Right lobe of liver (tissue), 6 donors: ENCODE measurements at regions not wholly inside any gene's neighbourhood (a gene's known extent, or its start where the extent isn't known, plus 50 kb on each side); places are given as distances from the start of the nearest gene placed in this dataset.

Source experiments
- ATAC-seq, 4 donors: fragments of 200-7000 bp; cut with Tn5 transposase; one replicate each; pipeline ENCODE4 v1.9.1; 2020; ENCODE audit warnings: mild to moderate bottlenecking in 4 of 4, moderate library complexity in 4 of 4
- DNase-seq, 3 donors: peaks; one replicate each; pipeline ENCODE4 v3.0.0-alpha.2; 2020
- H3K27ac ChIP-seq, 3 donors: fragments of 200-600 bp; one replicate each; pipeline ENCODE4 v1.8.0; 2022
- H3K27me3 ChIP-seq, 2 donors: fragments of 200-600 bp; one replicate each; pipeline ENCODE4 v1.8.0; 2022
- H3K36me3 ChIP-seq, 4 donors: fragments of 200-600 bp; sonication (generic) in 1 of 4; one replicate each; pipeline versions ENCODE4 v1.5.1 to v1.8.0; 2017 to 2022; ENCODE audit warnings: control low read depth in 1 of 4
- H3K4me1 ChIP-seq, 4 donors: fragments of 200-600 bp; sonication (generic) in 1 of 4; one replicate each; pipeline versions ENCODE4 v1.5.1 to v1.8.0; 2017 to 2022; ENCODE audit warnings: control low read depth in 1 of 4
- H3K4me3 ChIP-seq, 3 donors: fragments of 200-600 bp; one replicate each; pipeline ENCODE4 v1.8.0; 2022
- H3K9me3 ChIP-seq, 4 donors: fragments of 200-600 bp; sonication (generic) in 1 of 4; one replicate each; pipeline versions ENCODE4 v1.5.1 to v1.8.0; 2017 to 2022; ENCODE audit warnings: control low read depth in 1 of 4
- POLR2A ChIP-seq: fragments of 450-650 bp; IDR thresholded peaks from one replicate; pipeline ENCODE4 v1.6.1; 2017; ENCODE audit warnings: antibody characterized with exemption, mild to moderate bottlenecking
- WGBS: methylation state at CpG from one replicate; pipeline ENCODE4 v1.1.6; 2018; ENCODE audit warnings: low coverage, low lambda C conversion rate; ENCODE audit not compliant: insufficient coverage; ENCODE audit errors: missing lambda C conversion rate; 5-methylcytosine and 5-hydroxymethylcytosine counted together
- intact Hi-C, 2 donors: fragments of 100-400 bp; cut with DNase I; formaldehyde crosslinking; loops; one replicate each; pipeline versions ENCODE4 v1.11.2 to v1.14.1; 2022
- TF ChIP-seq, protein P1 (sequence below), 4 donors: fragments of 200-600 bp in 3 of 4; fragments of 450-650 bp in 1 of 4; IDR thresholded peaks; one replicate each; pipeline versions ENCODE4 v1.5.1 to v1.8.0; 2016 to 2022; ENCODE audit warnings: antibody characterized with exemption in 4 of 4, mild to moderate bottlenecking in 2 of 4
- donor health status: DM: no; HTN: yes; CAD: no.
- donor health status: DM: no; HTN: no; CAD: no.
- donor health status: DM: no; HTN: no; CAD: no.
- donor health status: DM: no; HTN: yes; CAD: no.
- donor health status: DM: no; HTN: yes; CAD: no.

DNA sequence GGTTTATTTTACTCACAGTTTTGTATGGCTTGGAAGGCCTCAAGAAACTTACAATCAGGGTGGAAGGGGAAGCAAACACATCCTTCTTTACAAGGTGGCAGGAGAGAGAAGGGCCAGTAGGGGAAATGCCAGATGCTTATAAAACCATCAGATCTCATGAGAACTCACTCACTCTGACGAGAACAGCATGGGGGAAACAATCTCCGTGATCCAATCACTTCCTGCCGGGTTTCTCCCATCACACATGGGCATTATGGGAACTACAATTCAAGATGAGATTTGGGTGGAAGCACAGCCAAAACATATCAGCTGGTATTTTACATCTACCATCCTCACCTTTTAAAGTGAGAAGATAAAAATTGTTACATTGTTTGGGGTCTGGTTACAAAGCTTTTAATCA is 427.9 kb upstream of the CDH7 start:
- no peaks in the 10 kb centered on the region for H3K36me3 ChIP-seq
- no peaks in the 10 kb centered on the region for H3K9me3 ChIP-seq
- H3K4me1 ChIP-seq: no peaks in the 10 kb centered on the region
- ATAC-seq (no peak), DNase-seq (no peak)
- H3K4me3 ChIP-seq: no peak overlapping the region
- no peak for TF ChIP-seq POLR2A
- TF ChIP-seq, protein P1, sequence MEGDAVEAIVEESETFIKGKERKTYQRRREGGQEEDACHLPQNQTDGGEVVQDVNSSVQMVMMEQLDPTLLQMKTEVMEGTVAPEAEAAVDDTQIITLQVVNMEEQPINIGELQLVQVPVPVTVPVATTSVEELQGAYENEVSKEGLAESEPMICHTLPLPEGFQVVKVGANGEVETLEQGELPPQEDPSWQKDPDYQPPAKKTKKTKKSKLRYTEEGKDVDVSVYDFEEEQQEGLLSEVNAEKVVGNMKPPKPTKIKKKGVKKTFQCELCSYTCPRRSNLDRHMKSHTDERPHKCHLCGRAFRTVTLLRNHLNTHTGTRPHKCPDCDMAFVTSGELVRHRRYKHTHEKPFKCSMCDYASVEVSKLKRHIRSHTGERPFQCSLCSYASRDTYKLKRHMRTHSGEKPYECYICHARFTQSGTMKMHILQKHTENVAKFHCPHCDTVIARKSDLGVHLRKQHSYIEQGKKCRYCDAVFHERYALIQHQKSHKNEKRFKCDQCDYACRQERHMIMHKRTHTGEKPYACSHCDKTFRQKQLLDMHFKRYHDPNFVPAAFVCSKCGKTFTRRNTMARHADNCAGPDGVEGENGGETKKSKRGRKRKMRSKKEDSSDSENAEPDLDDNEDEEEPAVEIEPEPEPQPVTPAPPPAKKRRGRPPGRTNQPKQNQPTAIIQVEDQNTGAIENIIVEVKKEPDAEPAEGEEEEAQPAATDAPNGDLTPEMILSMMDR (IDR thresholded peaks at IDR 0.05): no peak
- no peak overlapping the region for H3K27ac ChIP-seq
- intact Hi-C loops: no loop called here
- H3K27me3 ChIP-seq: no peaks in the 10 kb centered on the region
- WGBS: 67% methylated on average over 1 of the region's 3 CpGs

DNA sequence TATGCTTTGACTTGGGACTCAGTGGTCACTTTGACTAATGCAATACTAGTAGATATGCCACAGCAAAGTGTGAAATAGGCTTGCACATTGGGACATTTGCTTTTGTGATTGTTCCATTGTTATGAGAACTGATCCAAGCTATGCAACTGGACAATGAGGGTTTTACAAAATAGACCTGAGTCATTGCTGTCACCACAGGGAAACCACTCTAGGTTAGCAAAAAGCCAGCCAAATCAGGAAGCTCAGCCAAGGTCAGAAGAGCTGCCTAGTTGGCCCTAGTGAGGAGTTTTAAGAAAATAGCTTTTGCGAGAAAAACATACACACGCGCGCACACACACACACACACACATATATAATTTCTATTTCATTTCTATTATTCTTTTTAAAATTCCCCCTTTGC is 452.4 kb upstream of the CDH7 start:
- ATAC-seq: no peak
- no peaks in the 10 kb centered on the region for H3K27me3 ChIP-seq
- intact Hi-C loops: no loop called here
- H3K27ac ChIP-seq: no peak overlapping the region
- no peak overlapping the region for H3K4me3 ChIP-seq
- 63% methylated on average over 4 of the region's 4 CpGs for WGBS
- TF ChIP-seq, protein P1 (IDR thresholded peaks at IDR 0.05): no peak
- TF ChIP-seq POLR2A: no peak
- no peaks in the 10 kb centered on the region for H3K9me3 ChIP-seq
- DNase-seq: no peak
- H3K4me1 ChIP-seq: no peaks in the 10 kb centered on the region
- H3K36me3 ChIP-seq: no peaks in the 10 kb centered on the region

DNA sequence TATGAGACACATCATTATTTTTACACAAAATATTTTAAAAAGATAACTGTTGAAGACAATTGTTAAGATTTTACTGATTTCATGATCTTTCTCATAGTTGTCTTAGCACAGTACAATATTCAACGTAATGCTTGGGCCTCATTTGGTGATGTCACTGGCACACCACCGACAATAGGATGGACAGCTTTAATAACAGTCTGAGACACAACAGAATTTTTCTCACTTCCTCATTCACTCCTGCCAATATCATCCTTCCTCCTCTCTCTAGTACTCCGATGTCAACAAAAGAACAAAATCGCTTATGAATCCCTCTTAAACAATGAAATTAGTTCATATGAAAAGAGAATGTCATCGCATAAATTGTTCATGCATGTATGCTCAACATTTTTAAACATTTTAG is 461.9 kb upstream of the CDH7 start:
- H3K4me3 ChIP-seq: no peak overlapping the region
- TF ChIP-seq, protein P1 (IDR thresholded peaks at IDR 0.05): no peak
- no peak for TF ChIP-seq POLR2A
- ATAC-seq (no peak), DNase-seq (no peak)
- no peaks in the 10 kb centered on the region for H3K27me3 ChIP-seq
- H3K4me1 ChIP-seq: no peaks in the 10 kb centered on the region
- no peak overlapping the region for H3K27ac ChIP-seq
- H3K9me3 ChIP-seq: no peaks in the 10 kb centered on the region
- intact Hi-C loops: no loop called here
- H3K36me3 ChIP-seq: no peaks in the 10 kb centered on the region
- 64% methylated on average over 5 of the region's 5 CpGs for WGBS

DNA sequence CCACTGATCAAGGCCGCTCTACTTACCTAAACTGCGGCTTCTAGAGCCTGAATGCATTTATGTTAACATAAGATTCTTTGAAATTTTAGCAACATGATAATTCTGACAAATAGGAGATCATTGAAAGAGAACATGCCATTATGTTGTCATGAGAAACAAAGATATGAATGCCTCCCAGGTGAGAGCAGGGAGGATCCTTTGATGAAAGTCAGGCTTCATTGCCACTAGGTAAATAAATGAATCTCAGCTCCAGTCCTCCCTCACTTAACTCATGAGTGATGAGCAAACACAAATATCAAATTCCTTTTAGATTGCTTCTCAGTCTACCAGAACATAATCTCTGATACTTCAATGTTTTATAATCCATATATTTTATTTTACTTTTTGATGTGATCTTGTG is 463.2 kb upstream of the CDH7 start:
- no peaks in the 10 kb centered on the region for H3K36me3 ChIP-seq
- H3K4me3 ChIP-seq: no peak overlapping the region
- WGBS: 80% methylated on average over 2 of the region's 2 CpGs
- H3K27ac ChIP-seq: no peak overlapping the region
- intact Hi-C loops: no loop called here
- no peaks in the 10 kb centered on the region for H3K9me3 ChIP-seq
- no peak for ATAC-seq
- DNase-seq: no peak
- H3K4me1 ChIP-seq: no peaks in the 10 kb centered on the region
- no peak for TF ChIP-seq POLR2A
- TF ChIP-seq, protein P1 (IDR thresholded peaks at IDR 0.05): no peak
- H3K27me3 ChIP-seq: no peaks in the 10 kb centered on the region

DNA sequence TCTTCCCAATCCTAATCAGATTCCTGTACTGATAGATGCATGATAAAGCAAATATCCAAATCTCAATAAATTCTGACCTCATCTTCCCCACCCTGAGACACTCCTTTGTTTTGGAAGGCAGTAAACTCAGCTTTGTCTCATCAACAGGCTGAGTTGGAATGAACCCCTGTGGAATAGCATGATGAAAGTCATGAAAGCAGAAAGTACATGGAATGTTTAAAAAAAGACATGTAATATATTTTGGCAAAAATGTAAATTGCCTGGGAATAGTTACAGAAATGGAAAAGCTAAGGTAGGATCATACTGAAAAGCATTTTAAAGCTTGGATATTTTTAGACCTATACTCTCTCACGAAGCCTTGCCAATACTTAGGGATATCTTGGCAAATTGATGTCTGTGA is 468.7 kb upstream of the CDH7 start:
- ATAC-seq: no peak
- Histone ChIP-seq H3K4me3 (no peak overlapping the region), H3K27ac (no peak overlapping the region), H3K36me3 (no peaks in the 10 kb centered on the region), H3K4me1 (no peaks in the 10 kb centered on the region), H3K27me3 (no peaks in the 10 kb centered on the region), H3K9me3 (no peaks in the 10 kb centered on the region)
- intact Hi-C loops: no loop called here
- TF ChIP-seq, protein P1 (IDR thresholded peaks at IDR 0.05): no peak
- TF ChIP-seq POLR2A: no peak
- DNase-seq: no peak
- WGBS: 62% methylated on average over 1 of the region's 1 CpG
